NCI-H345 treated with DMSO at 0.1 percent for 48 hours (cell line): ENCODE measurements at regions not wholly inside any gene's neighbourhood (a gene's known extent, or its start where the extent isn't known, plus 50 kb on each side); places are given as distances from the start of the nearest gene placed in this dataset.
"Not testable (repeated sequence)": the region's sequence is repeated elsewhere in the genome, so short reads cannot be mapped to it uniquely, and the experiment has no call there.

Source experiments
- DNase-seq: peaks from one replicate; lab custom pipeline; 2025; ENCODE audit not compliant: unreplicated experiment; lab: John Stamatoyannopoulos, UW

GRCh38 chr10:45117940-45118339, 117.2 kb downstream of the ZNF22 start:
- DNase-seq = not testable (repeated sequence)

- DNase-seq = no peak
Observed at GRCh38 chr10:45118929-45119328, 118.2 kb downstream of the ZNF22 start.

GRCh38 chr10:45122180-45122860, 121.6 kb downstream of the ZNF22 start:
- DNase-seq = not testable (repeated sequence)

DNA sequence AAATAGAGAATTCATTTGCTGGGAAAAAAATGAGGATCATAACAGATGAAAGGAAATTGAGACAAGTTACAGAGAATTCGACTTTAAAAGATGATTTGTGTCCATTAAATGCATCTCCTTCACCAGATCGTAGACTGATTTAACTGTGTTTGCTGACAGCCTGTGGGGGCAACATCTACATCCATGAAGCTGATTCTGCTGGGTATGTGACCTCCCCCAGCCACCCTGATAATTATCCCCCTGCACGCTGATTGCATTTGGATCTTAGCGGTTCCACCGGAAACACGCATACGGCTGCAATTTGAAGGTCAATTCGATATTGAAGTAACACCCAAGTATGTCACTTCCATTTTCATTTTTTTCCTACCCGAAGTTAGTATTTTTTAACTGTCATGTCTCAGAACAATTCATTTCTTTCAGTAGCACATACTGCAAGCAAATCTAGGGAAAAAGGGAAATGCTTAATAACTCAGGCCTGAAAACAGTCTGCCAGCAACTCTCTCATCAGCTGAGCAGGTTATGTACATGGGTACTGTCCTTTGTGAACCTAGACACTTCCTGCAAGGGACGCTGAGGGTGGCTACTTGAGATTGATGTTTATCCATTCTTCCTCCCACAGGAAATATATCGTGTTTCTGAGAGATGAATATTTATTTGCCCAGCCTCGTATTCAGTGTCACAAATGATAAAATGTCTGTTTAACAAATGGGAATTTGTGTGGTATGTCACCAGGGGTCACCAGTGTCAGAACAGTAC, 134.9 kb downstream of the ZNF22 start:
- DNase-seq = no peak

DNA sequence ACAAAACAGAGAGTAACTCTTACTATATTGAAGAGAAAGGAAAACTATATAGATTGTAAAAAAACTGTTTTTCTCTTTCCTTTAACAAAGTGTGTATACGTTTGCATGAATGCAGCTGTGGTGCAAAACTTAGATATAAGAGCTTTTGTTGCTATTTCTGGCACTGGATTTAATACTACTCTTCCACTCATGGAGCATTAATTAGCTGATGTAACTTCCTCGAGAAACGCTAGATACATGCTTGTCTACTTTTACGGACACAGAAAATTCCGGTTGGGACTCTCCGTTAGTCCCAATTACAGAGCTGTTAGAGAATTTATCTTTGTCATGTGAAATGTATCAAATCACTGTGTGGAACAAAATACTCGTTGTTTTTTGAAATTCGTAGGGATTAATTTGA, 135.5 kb downstream of the ZNF22 start:
- DNase-seq = no peak

- no peak for DNase-seq
Observed at GRCh38 chr10:45144326-45145070, 143.8 kb downstream of the ZNF22 start.

- DNase-seq = not testable (repeated sequence)
Observed at GRCh38 chr10:45145143-45145542, 144.4 kb downstream of the ZNF22 start.

DNA sequence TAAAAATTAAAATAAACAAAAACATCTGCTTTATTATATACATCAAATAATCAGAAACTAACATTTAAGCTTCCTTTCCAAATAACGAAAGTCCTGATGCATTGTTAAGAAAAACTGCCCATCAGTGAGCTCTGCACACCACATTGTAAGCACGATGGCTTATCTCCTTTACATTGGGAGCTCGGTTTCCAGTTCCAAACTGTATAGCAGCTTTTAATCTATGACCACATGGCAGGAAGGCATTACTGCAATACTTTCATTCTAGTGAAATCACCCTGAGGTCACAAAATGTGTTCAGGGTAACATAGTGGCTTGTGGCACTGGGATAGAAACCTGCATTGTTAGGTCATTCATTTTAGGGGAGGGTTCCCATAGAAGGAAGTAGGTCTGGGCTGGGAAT, 146.3 kb downstream of the ZNF22 start:
- DNase-seq = no peak

- DNase-seq = no peak
Observed at GRCh38 chr10:45150997-45151396, 150.3 kb downstream of the ZNF22 start.

- no peak for DNase-seq
Observed at GRCh38 chr10:45151467-45152214, 150.9 kb downstream of the ZNF22 start.

DNA sequence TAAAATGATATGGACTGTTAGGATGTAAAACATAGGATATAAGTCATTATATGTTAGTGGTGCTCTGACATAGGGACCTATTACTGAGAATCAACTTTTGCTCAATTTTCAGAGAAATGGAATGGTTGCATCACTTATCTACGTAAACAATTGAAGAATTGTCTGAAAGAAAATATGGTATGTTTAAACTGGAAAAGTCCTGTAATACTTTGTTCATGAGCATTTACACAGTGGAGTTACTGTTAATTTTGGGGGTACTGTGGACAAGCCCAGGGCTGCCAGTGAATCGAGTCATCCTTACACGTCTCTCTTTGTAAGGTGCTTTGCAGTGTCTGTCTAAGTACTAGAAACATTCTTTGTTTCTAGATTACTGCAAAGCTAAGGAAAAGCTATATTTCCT, 152.0 kb downstream of the ZNF22 start:
- no peak for DNase-seq

GRCh38 chr10:45154502-45154901, 153.8 kb downstream of the ZNF22 start:
- DNase-seq = no peak

DNA sequence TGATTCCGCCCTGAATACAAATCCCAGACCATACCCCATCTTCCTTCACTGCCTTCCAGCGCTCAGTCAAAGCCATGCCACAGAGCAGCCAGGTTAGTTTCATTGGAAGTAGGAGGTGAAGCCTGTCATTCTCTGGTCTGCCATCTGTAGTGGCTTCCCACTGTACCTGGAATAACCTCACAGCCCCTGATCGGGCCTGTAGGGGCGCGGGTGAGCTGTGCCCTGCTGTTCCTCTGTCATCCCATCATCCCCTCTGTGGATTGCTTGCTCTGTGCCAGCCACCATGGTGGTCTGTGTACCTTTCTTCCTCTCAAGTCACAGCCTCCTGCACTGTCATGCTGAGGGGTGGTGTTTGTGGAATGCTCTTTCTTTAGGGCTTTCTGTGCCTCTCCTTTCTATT, 155.1 kb downstream of the ZNF22 start:
- no peak for DNase-seq

DNA sequence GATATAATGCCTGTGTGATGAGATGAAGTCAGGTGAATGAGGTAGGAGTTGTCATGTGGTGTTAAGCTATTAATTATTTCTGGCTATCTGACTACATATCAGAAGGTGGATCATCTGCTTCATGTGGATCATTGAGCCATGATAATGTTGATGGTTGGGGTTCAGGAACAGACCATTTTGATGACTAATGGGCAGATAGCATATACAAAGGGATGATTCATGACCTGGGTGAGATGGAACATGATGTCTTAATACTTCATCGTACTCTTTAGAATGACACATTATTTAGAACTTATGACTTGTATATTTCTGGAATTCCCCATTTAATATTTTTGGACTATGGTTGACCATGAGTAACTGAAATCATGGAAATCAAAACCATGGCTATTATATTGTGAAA, 155.1 kb downstream of the OR13A1 start:
- no peak for DNase-seq

- no peak for DNase-seq
Observed at GRCh38 chr10:45163315-45163975, 152.0 kb downstream of the OR13A1 start.

DNA sequence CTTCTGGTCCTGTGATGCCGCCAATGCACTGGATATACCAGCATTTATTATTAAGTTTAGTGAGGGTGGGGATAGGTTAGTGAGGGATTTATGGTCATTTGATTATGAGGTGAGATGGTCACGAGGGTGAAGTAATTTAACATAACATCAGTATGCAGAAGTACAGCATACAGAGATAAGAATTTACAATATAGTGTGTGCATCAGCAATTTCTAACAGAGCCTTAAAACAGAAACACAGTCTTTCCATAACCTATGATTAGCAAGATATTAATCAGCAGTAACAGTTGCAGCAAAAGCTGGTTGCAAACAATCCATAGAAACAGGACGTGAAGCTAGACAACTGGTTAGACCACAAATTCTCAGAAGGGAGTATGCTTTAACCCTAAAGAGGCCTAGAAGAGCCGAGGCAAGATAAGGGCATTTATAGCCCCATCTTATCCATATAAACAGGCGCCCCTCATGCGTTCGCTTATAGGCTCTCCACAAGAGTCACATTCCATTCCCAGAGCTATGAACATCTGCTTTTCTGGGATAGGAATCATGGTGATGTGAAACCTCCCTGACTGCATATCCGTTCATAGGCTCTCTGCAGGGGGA, 139.8 kb downstream of the OR13A1 start:
- DNase-seq = not testable (repeated sequence)

DNA sequence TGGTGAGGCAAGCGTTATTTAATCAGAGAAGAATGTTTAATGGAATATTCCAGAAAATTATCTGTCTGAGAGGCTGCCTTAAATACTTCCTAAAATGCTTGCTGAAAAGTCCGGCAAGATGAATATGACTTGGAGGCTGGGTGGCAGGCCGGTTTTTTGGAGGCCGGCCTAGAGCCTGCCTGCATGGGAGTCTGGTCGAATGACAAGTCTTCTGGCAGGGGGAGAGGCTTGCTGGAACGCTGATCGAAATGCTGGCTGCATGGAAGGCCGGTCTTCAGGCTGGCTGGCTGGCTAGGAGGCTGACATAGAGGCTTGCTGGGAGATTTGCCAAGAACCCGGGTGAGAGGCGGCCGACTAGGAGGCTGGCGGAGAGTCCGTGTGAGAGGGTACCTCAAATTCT, 135.7 kb downstream of the OR13A1 start:
- no peak for DNase-seq

DNA sequence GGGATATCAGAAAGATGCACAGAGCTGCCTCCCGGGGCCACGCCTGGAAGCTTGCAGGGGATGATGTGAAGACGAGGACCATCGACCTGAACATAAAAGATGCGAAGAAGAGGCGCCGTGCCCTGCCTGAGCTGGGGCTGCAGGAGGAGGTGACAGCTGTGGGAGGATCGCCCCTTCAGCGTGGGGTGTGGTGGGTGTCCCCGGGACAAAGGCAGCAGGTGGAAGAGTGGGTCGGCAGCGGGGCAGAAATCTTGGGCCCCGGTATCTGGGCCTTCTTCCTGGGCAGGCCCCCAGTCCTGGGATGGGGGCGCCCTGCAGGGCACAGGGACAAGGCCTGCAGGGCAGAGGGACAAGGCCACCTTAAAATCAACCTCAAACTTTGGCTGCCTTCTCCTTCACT, 134.9 kb downstream of the OR13A1 start:
- DNase-seq = no peak

DNA sequence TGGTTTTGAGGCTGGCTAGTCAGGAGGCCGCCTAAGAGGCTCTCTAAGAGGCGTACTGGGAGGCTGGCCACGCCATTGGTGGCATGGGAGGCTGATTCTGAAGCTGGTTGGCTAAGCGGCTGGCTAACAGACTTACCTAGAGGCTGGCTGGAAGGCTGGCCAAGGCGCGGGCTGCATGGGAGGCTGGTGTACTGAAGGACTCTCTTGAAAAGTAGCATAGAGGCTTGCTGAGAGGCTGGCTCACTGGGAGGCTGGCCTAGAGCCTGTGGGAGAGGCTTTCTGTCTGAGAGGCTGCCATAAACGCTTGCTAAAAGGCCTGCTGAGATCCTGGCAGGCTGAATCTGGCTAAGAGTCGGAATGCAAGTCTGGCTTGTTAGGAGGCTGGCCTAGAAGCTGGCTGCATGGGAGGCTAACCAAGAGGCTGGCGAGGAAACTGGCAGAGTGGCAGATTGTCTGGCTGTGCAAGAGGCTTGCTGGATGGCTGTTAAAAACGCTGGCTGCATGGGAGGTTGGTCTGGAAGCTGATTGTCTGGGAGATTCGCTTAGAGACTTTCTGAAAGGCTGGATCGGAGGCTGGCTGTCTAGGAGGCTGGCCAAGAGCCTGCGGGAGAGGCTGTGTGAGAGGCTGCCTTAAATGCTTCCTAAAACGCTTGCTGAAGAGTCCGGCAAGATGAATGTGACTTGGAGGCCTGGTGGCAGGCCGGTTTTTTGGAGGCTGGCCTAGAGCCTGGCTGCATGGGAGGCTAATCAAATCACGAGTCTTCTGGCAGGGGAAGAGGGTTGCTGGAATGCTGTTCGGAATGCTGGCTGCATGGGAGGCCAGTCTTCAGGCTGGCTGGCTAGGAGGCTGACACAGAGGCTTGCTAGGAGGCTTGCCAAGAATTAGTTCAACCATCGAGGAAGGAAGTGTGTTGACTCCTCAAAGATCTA, 134.2 kb downstream of the OR13A1 start:
- no peak for DNase-seq
